Keratinocyte (primary cell): ENCODE measurements at regions not wholly inside any gene's neighbourhood (a gene's known extent, or its start where the extent isn't known, plus 50 kb on each side); places are given as distances from the start of the nearest gene placed in this dataset.

Source experiments
- CTCF ChIP-seq, 3 experiments: IDR thresholded peaks in 1 of 3; conservative IDR thresholded peaks in 1 of 3; optimal IDR thresholded peaks in 1 of 3; 2 replicates in 2 of 3; 3 replicates in 1 of 3; pipeline versions ENCODE3 to v1.5.1; 2011; ENCODE audit warnings: low read length in 3 of 3, mild to moderate bottlenecking in 3 of 3, moderate library complexity in 2 of 3, control low read depth in 1 of 3, inconsistent platforms in 1 of 3; ENCODE audit not compliant: insufficient read depth in 2 of 3; ENCODE audit errors: extremely low read depth in 1 of 3
- EZH2 ChIP-seq: IDR thresholded peaks from one replicate; pipeline ENCODE4 v1.6.1; 2012; ENCODE audit warnings: inconsistent platforms, mild to moderate bottlenecking, low read length, moderate library complexity

DNA sequence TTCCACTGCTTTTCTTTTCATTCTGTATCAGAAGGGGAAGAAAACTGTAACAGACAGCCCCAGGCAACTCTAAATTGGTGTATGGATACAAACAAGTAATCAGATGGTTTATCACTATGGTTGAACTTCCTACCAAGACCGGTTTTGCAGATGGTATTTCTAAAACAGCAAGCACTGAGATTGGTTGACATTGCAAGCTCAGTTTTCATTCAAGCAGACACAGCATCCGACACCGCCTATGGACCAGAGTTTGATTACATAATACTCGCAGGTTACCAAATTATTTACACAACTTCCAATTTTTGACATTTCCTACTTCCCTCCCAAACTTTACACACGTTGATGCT, 209.9 kb downstream of the ALDH8A1 start:
- TF ChIP-seq EZH2: no peak
- no peak for TF ChIP-seq CTCF (optimal IDR thresholded peaks at IDR 0.05 in 1 of 3, IDR thresholded peaks at IDR 0.05 in 1 of 3, conservative IDR thresholded peaks at IDR 0.05 in 1 of 3; ENCODE audit: extremely low read depth in 1 of 3, insufficient read depth in 2 of 3, low read length in 3 of 3)
